GM19467 (cell line): ENCODE measurements at regions not wholly inside any gene's neighbourhood (a gene's known extent, or its start where the extent isn't known, plus 50 kb on each side); places are given as distances from the start of the nearest gene placed in this dataset.
"Not testable (repeated sequence)": the region's sequence is repeated elsewhere in the genome, so short reads cannot be mapped to it uniquely, and the experiment has no call there.

ENCODE experiments used
- ATAC-seq: cut with Tn5 transposase; IDR thresholded peaks from one replicate; pipeline ENCODE4 v1.9.1; 2021; ENCODE audit warnings: mild to moderate bottlenecking, moderate library complexity; ENCODE audit not compliant: unreplicated experiment

- ATAC-seq, result no peak
These were observed 741.0 kb downstream of the PLCL1 start for GRCh38 chr2:198545411-198545810.

- ATAC-seq, result no peak
These were observed 740.1 kb downstream of the PLCL1 start for GRCh38 chr2:198544461-198544860.

GRCh38 chr2:198534756-198535155 is 730.4 kb downstream of the PLCL1 start:
- ATAC-seq, result no peak

GRCh38 chr2:198525211-198525969 is 721.0 kb downstream of the PLCL1 start:
- ATAC-seq, result no peak

GRCh38 chr2:198523710-198524109 is 719.3 kb downstream of the PLCL1 start:
- no peak for ATAC-seq

- ATAC-seq, result no peak
These were observed 714.5 kb downstream of the PLCL1 start for GRCh38 chr2:198518935-198519334.

GRCh38 chr2:198517976-198518375 is 713.6 kb downstream of the PLCL1 start:
- ATAC-seq, result no peak

GRCh38 chr2:198508610-198509009 is 704.2 kb downstream of the PLCL1 start:
- not testable (repeated sequence) for ATAC-seq

GRCh38 chr2:198499539-198499938 is 695.1 kb downstream of the PLCL1 start:
- ATAC-seq, result no peak

- no peak for ATAC-seq
These were observed 694.1 kb downstream of the PLCL1 start for GRCh38 chr2:198498516-198498915.

GRCh38 chr2:198498048-198498447 is 693.7 kb downstream of the PLCL1 start:
- no peak for ATAC-seq

GRCh38 chr2:198494931-198495330 is 690.5 kb downstream of the PLCL1 start:
- ATAC-seq, result no peak

- no peak for ATAC-seq
These were observed 686.4 kb downstream of the PLCL1 start for GRCh38 chr2:198490748-198491147.

- ATAC-seq, result no peak
These were observed 684.6 kb downstream of the PLCL1 start for GRCh38 chr2:198488964-198489363.

GRCh38 chr2:198483051-198483450 is 678.7 kb downstream of the PLCL1 start:
- ATAC-seq, result no peak

GRCh38 chr2:198479065-198479464 is 674.7 kb downstream of the PLCL1 start:
- ATAC-seq, result no peak

GRCh38 chr2:198478361-198478760 is 674.0 kb downstream of the PLCL1 start:
- ATAC-seq, result no peak

- ATAC-seq, result no peak
These were observed 671.6 kb downstream of the PLCL1 start for GRCh38 chr2:198476007-198476406.

GRCh38 chr2:198471291-198471690 is 666.9 kb downstream of the PLCL1 start:
- ATAC-seq, result no peak

- no peak for ATAC-seq
These were observed 663.7 kb downstream of the PLCL1 start for GRCh38 chr2:198468136-198468535.

- no peak for ATAC-seq
These were observed 661.6 kb downstream of the PLCL1 start for GRCh38 chr2:198465970-198466369.

GRCh38 chr2:198456418-198456817 is 652.0 kb downstream of the PLCL1 start:
- ATAC-seq, result no peak

- no peak for ATAC-seq
These were observed 649.5 kb downstream of the PLCL1 start for GRCh38 chr2:198453866-198454265.
